ENCODE measurements at regions not wholly inside any gene's neighbourhood (a gene's known extent, or its start where the extent isn't known, plus 50 kb on each side); places are given as distances from the start of the nearest gene placed in this dataset.

GRCh38 chr4:125365731-125366130 lies 51.0 kb downstream of the FAT4 start:
- DNase-seq: no peak

GRCh38 chr4:125368146-125368545 lies 53.4 kb downstream of the FAT4 start:
- no peak for DNase-seq

- DNase-seq: no peak
These were observed 53.9 kb downstream of the FAT4 start for GRCh38 chr4:125368671-125369081.

- no peak for DNase-seq
These were observed 54.3 kb downstream of the FAT4 start for GRCh38 chr4:125369098-125369497.

- no peak for DNase-seq
These were observed 55.7 kb downstream of the FAT4 start for GRCh38 chr4:125370478-125370877.

- no peak for DNase-seq
These were observed 68.2 kb downstream of the FAT4 start for GRCh38 chr4:125382995-125383394.

GRCh38 chr4:125387770-125388169 lies 73.0 kb downstream of the FAT4 start:
- no peak for DNase-seq

GRCh38 chr4:125388613-125389012 lies 73.9 kb downstream of the FAT4 start:
- no peak for DNase-seq

GRCh38 chr4:125389713-125390112 lies 75.0 kb downstream of the FAT4 start:
- no peak for DNase-seq

GRCh38 chr4:125390126-125390525 lies 75.4 kb downstream of the FAT4 start:
- DNase-seq: no peak

- DNase-seq: no peak
These were observed 76.0 kb downstream of the FAT4 start for GRCh38 chr4:125390727-125391126.

- DNase-seq: no peak
These were observed 77.9 kb downstream of the FAT4 start for GRCh38 chr4:125392694-125393093.

- DNase-seq: no peak
These were observed 79.1 kb downstream of the FAT4 start for GRCh38 chr4:125393825-125394224.

GRCh38 chr4:125397226-125397625 lies 82.5 kb downstream of the FAT4 start:
- DNase-seq: no peak

- DNase-seq: no peak
These were observed 83.7 kb downstream of the FAT4 start for GRCh38 chr4:125398263-125399002.

GRCh38 chr4:125400756-125401155 lies 86.0 kb downstream of the FAT4 start:
- no peak for DNase-seq

GRCh38 chr4:125401784-125402183 lies 87.0 kb downstream of the FAT4 start:
- no peak for DNase-seq

- no peak for DNase-seq
These were observed 105.8 kb downstream of the FAT4 start for GRCh38 chr4:125420526-125420925.

GRCh38 chr4:125421547-125421946 lies 106.8 kb downstream of the FAT4 start:
- DNase-seq: no peak

GRCh38 chr4:125423124-125423523 lies 108.4 kb downstream of the FAT4 start:
- no peak for DNase-seq

GRCh38 chr4:125428832-125429231 lies 114.1 kb downstream of the FAT4 start:
- no peak for DNase-seq

GRCh38 chr4:125430086-125430485 lies 115.3 kb downstream of the FAT4 start:
- no peak for DNase-seq

GRCh38 chr4:125432078-125432477 lies 117.3 kb downstream of the FAT4 start:
- DNase-seq: no peak

- DNase-seq: no peak
These were observed 118.7 kb downstream of the FAT4 start for GRCh38 chr4:125433453-125433852.

- DNase-seq: no peak
These were observed 119.4 kb downstream of the FAT4 start for GRCh38 chr4:125434136-125434535.
